ENCODE measurements at regions not wholly inside any gene's neighbourhood (a gene's known extent, or its start where the extent isn't known, plus 50 kb on each side); places are given as distances from the start of the nearest gene placed in this dataset.

- ATAC-seq (no peak), DNase-seq (no peak)
- H3K9me3 ChIP-seq: peaks cover 0 to 5% (median 0%) of the 10 kb centered on the region in 11 donors
- intact Hi-C loops (cut with DNase I): no loop called here
- no peak overlapping the region for H3K27ac ChIP-seq
- TF ChIP-seq, protein P1, sequence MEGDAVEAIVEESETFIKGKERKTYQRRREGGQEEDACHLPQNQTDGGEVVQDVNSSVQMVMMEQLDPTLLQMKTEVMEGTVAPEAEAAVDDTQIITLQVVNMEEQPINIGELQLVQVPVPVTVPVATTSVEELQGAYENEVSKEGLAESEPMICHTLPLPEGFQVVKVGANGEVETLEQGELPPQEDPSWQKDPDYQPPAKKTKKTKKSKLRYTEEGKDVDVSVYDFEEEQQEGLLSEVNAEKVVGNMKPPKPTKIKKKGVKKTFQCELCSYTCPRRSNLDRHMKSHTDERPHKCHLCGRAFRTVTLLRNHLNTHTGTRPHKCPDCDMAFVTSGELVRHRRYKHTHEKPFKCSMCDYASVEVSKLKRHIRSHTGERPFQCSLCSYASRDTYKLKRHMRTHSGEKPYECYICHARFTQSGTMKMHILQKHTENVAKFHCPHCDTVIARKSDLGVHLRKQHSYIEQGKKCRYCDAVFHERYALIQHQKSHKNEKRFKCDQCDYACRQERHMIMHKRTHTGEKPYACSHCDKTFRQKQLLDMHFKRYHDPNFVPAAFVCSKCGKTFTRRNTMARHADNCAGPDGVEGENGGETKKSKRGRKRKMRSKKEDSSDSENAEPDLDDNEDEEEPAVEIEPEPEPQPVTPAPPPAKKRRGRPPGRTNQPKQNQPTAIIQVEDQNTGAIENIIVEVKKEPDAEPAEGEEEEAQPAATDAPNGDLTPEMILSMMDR (IDR thresholded peaks at IDR 0.05): no peak
- H3K4me3 ChIP-seq: no peak overlapping the region
- no peaks in the 10 kb centered on the region for H3K36me3 ChIP-seq
- H3K27me3 ChIP-seq: no peaks in the 10 kb centered on the region
- no peaks in the 10 kb centered on the region for H3K4me1 ChIP-seq
- WGBS, 2 donors: 37 to 54% methylated on average over 1 of the region's 1 CpG
These were observed 154.2 kb upstream of the DEPDC1 start for GRCh38 chr1:68651115-68651514.

GRCh38 chr1:68653882-68654281 is 157.0 kb upstream of the DEPDC1 start:
- no peaks in the 10 kb centered on the region for H3K4me1 ChIP-seq
- intact Hi-C loops (cut with DNase I): no loop called here
- 89 to 96% methylated on average over 2 of the region's 2 CpGs for WGBS, 2 donors
- peaks cover 0 to 5% (median 0%) of the 10 kb centered on the region in 11 donors for H3K9me3 ChIP-seq
- no peaks in the 10 kb centered on the region for H3K36me3 ChIP-seq
- H3K4me3 ChIP-seq: no peak overlapping the region
- ATAC-seq (no peak), DNase-seq (no peak)
- H3K27me3 ChIP-seq: no peaks in the 10 kb centered on the region
- H3K27ac ChIP-seq: no peak overlapping the region
- TF ChIP-seq, protein P1 (IDR thresholded peaks at IDR 0.05): no peak

DNA sequence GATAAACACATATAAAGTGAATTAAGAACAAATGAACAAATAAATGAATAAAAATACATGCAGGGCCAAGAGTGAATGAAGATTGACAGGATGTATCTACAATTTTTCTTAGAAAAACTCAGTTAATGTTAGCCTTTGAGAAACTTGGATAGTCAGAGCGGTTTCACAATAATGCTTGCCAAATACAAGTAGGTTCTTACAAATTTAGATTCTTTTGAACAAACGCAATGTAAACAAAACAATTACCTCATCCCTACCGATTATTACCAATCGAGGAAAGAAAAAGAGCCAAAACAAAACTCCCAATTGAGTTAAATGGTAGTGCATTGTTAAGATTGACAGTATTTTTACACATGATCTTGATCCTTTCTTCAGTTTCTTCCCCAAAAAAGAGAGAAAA is 176.9 kb upstream of the DEPDC1 start:
- Histone ChIP-seq H3K4me3 (no peak overlapping the region), H3K9me3 (peaks cover 0 to 6% (median 0%) of the 10 kb centered on the region in 11 donors), H3K27me3 (no peaks in the 10 kb centered on the region), H3K4me1 (no peaks in the 10 kb centered on the region), H3K36me3 (no peaks in the 10 kb centered on the region), H3K27ac (no peak overlapping the region)
- intact Hi-C loops (cut with DNase I): no loop called here
- TF ChIP-seq, protein P1 (IDR thresholded peaks at IDR 0.05): no peak
- no peak for ATAC-seq
- no peak for DNase-seq
- WGBS, 2 donors: 77 to 79% methylated on average over 4 of the region's 4 CpGs

- Histone ChIP-seq H3K9me3 (peaks cover 0 to 6% (median 0%) of the 10 kb centered on the region in 11 donors), H3K4me3 (no peak overlapping the region), H3K36me3 (no peaks in the 10 kb centered on the region), H3K27ac (no peak overlapping the region), H3K27me3 (no peaks in the 10 kb centered on the region), H3K4me1 (no peaks in the 10 kb centered on the region)
- TF ChIP-seq, protein P1 (IDR thresholded peaks at IDR 0.05): no peak
- intact Hi-C loops (cut with DNase I): no loop called here
- no peak for DNase-seq
- ATAC-seq: no peak
These were observed 178.5 kb upstream of the DEPDC1 start for GRCh38 chr1:68675336-68675735.

Measured in heart right ventricle (tissue), 16 donors.